ENCODE measurements at regions not wholly inside any gene's neighbourhood (a gene's known extent, or its start where the extent isn't known, plus 50 kb on each side); places are given as distances from the start of the nearest gene placed in this dataset.

- Histone ChIP-seq H3K4me3 (no peak overlapping the region), H3K4me1 (no peaks in the 10 kb centered on the region), H3K27ac (no peak overlapping the region), H3K36me3 (no peaks in the 10 kb centered on the region), H3K27me3 (no peaks in the 10 kb centered on the region), H3K9me3 (no peaks in the 10 kb centered on the region)
- WGBS, 2 donors (ENCODE audit: low coverage in 1 of 2): 78 to 86% methylated on average over 2 of the region's 2 CpGs
- DNase-seq: no peak
- in situ Hi-C loops (cut with MboI; ENCODE audit: low pct_ligation_motif_present in 1 of 4, low pct_unique_long_range_greater_than_20kb in 1 of 4, low sequenced_read_pairs in 3 of 4): no loop called here
- TF ChIP-seq CTCF (IDR thresholded peaks at IDR 0.05) (no peak), EP300 (IDR thresholded peaks at IDR 0.05; ENCODE audit: low read depth) (no peak), POLR2AphosphoS5 (IDR thresholded peaks at IDR 0.05) (no peak), POLR2A (IDR thresholded peaks at IDR 0.05) (no peak)
- intact Hi-C loops (cut with DNase I; ENCODE audit: low total_unique reads): no loop called here
These were observed 343.0 kb upstream of the PCDH15 start for GRCh38 chr10:55144001-55144400.

- Histone ChIP-seq H3K36me3 (no peaks in the 10 kb centered on the region), H3K27me3 (no peaks in the 10 kb centered on the region), H3K9me3 (no peaks in the 10 kb centered on the region), H3K4me1 (no peaks in the 10 kb centered on the region), H3K27ac (no peak overlapping the region), H3K4me3 (no peak overlapping the region)
- TF ChIP-seq POLR2A (IDR thresholded peaks at IDR 0.05) (no peak), POLR2AphosphoS5 (IDR thresholded peaks at IDR 0.05) (no peak), EP300 (IDR thresholded peaks at IDR 0.05; ENCODE audit: low read depth) (no peak), CTCF (IDR thresholded peaks at IDR 0.05) (no peak)
- intact Hi-C loops (cut with DNase I; ENCODE audit: low total_unique reads) (no loop called here), in situ Hi-C loops (cut with MboI; ENCODE audit: low pct_ligation_motif_present in 1 of 4, low pct_unique_long_range_greater_than_20kb in 1 of 4, low sequenced_read_pairs in 3 of 4) (no loop called here)
- DNase-seq: no peak
These were observed 340.9 kb upstream of the PCDH15 start for GRCh38 chr10:55141892-55142291.

- Histone ChIP-seq H3K4me1 (no peaks in the 10 kb centered on the region), H3K36me3 (no peaks in the 10 kb centered on the region), H3K27ac (no peak overlapping the region), H3K9me3 (no peaks in the 10 kb centered on the region), H3K27me3 (no peaks in the 10 kb centered on the region), H3K4me3 (no peak overlapping the region)
- 94 to 96% methylated on average over 2 of the region's 2 CpGs for WGBS, 2 donors (ENCODE audit: low coverage in 1 of 2)
- in situ Hi-C loops (cut with MboI; ENCODE audit: low pct_ligation_motif_present in 1 of 4, low pct_unique_long_range_greater_than_20kb in 1 of 4, low sequenced_read_pairs in 3 of 4) (no loop called here), intact Hi-C loops (cut with DNase I; ENCODE audit: low total_unique reads) (loop anchor here (1.0 kb wide), 1 partner anchor 19 kb away; no protein-coding TSS in a partner anchor)
- DNase-seq: no peak
- TF ChIP-seq EP300 (IDR thresholded peaks at IDR 0.05; ENCODE audit: low read depth): no peak
- TF ChIP-seq POLR2AphosphoS5 (IDR thresholded peaks at IDR 0.05): no peak
- TF ChIP-seq POLR2A (IDR thresholded peaks at IDR 0.05): no peak
- TF ChIP-seq CTCF (IDR thresholded peaks at IDR 0.05): no peak
These were observed 336.0 kb upstream of the PCDH15 start for GRCh38 chr10:55137063-55137462.

GRCh38 chr10:55104738-55105137 lies 303.7 kb upstream of the PCDH15 start:
- H3K4me3 ChIP-seq: no peak overlapping the region
- no peak for TF ChIP-seq POLR2A (IDR thresholded peaks at IDR 0.05)
- TF ChIP-seq EP300 (IDR thresholded peaks at IDR 0.05; ENCODE audit: low read depth): no peak
- TF ChIP-seq CTCF (IDR thresholded peaks at IDR 0.05): no peak
- TF ChIP-seq POLR2AphosphoS5 (IDR thresholded peaks at IDR 0.05): no peak
- no peaks in the 10 kb centered on the region for H3K36me3 ChIP-seq
- WGBS, 2 donors (ENCODE audit: low coverage in 1 of 2): 73 to 92% methylated on average over 2 of the region's 2 CpGs
- H3K27ac ChIP-seq: no peak overlapping the region
- in situ Hi-C loops (cut with MboI; ENCODE audit: low pct_ligation_motif_present in 1 of 4, low pct_unique_long_range_greater_than_20kb in 1 of 4, low sequenced_read_pairs in 3 of 4) (no loop called here), intact Hi-C loops (cut with DNase I; ENCODE audit: low total_unique reads) (no loop called here)
- H3K27me3 ChIP-seq: no peaks in the 10 kb centered on the region
- no peaks in the 10 kb centered on the region for H3K9me3 ChIP-seq
- no peaks in the 10 kb centered on the region for H3K4me1 ChIP-seq
- DNase-seq: no peak
